PC-3 (cell line): ENCODE measurements at regions not wholly inside any gene's neighbourhood (a gene's known extent, or its start where the extent isn't known, plus 50 kb on each side); places are given as distances from the start of the nearest gene placed in this dataset.
A peak's percentile ranks its signal among the peaks of the same experiment; 100 is the strongest.

Source experiments
- ATAC-seq: fragments of 200-7000 bp; cut with Tn5 transposase; 2 replicates; pipeline ENCODE4 v1.9.1; 2020; ENCODE audit warnings: mild to moderate bottlenecking, moderate library complexity
- BruUV-seq: library from RNA; stranded (reverse); fragments of 400-500 nt; replicated peaks from 2 replicates; lab custom pipeline; 2021; lab: Mats Ljungman, UMichigan
- CTCF ChIA-PET: fragments of 300-600 bp; sonication (Branson Sonifier 250); formaldehyde crosslinking; loops from one replicate; lab custom pipeline; 2022; ENCODE audit warnings: antibody characterized with exemption; lab: Charles Lee
- POLR2A ChIA-PET: fragments of 300-600 bp; sonication (Branson Sonifier 250); formaldehyde crosslinking; loops from one replicate; lab custom pipeline; 2022; ENCODE audit warnings: antibody characterized with exemption; ENCODE audit not compliant: unreplicated experiment; lab: Charles Lee
- DNase-seq: peaks from one replicate; pipeline ENCODE4 v3.0.0-alpha.2; 2015
- H2AFZ ChIP-seq: fragments of 300-600 bp; sonication (generic); 2 replicates; pipeline ENCODE4 v1.6.0; 2016; ENCODE audit warnings: antibody characterized with exemption, low read length
- H3F3A ChIP-seq: fragments of 300-600 bp; sonication (generic); one replicate; pipeline ENCODE4 v1.6.0; 2017; ENCODE audit warnings: antibody characterized with exemption, low read length, control low read depth, mild to moderate bottlenecking; ENCODE audit not compliant: unreplicated experiment
- H3K27ac ChIP-seq: fragments of 300-600 bp; sonication (generic); 2 replicates; pipeline ENCODE4 v1.5.1; 2016; ENCODE audit warnings: mild to moderate bottlenecking, low read length
- H3K27me3 ChIP-seq: fragments of 300-600 bp; sonication (generic); 2 replicates; pipeline ENCODE4 v1.6.1; 2016; ENCODE audit warnings: low read length, mixed read lengths
- H3K36me3 ChIP-seq: fragments of 300-600 bp; sonication (generic); 2 replicates; pipeline ENCODE4 v1.6.1; 2016; ENCODE audit warnings: low read depth, mixed run types, low read length, mixed read lengths
- H3K4me1 ChIP-seq: fragments of 300-600 bp; sonication (generic); 2 replicates; pipeline ENCODE4 v1.5.1; 2016; ENCODE audit warnings: low read length; ENCODE audit not compliant: insufficient read depth
- H3K4me2 ChIP-seq: fragments of 300-600 bp; sonication (generic); 2 replicates; pipeline ENCODE4 v1.6.0; 2016; ENCODE audit warnings: low read length
- H3K4me3 ChIP-seq: fragments of 300-600 bp; sonication (generic); 2 replicates; pipeline ENCODE4 v1.5.1; 2016; ENCODE audit warnings: mild to moderate bottlenecking, low read length, mixed read lengths
- H3K79me2 ChIP-seq: fragments of 300-600 bp; sonication (generic); 2 replicates; pipeline ENCODE4 v1.6.1; 2017; ENCODE audit warnings: low read length, mixed read lengths
- H3K9ac ChIP-seq: fragments of 300-600 bp; sonication (generic); 2 replicates; pipeline ENCODE4 v1.6.0; 2016; ENCODE audit warnings: mild to moderate bottlenecking, low read length
- H3K9me2 ChIP-seq: fragments of 300-600 bp; sonication (generic); replicated peaks from 2 replicates; pipeline ENCODE4 v1.6.1; 2016; ENCODE audit warnings: mixed run types, low read length, mixed read lengths
- H3K9me3 ChIP-seq: fragments of 300-600 bp; sonication (generic); 2 replicates; pipeline ENCODE4 v1.6.1; 2016; ENCODE audit warnings: low read length, mixed read lengths
- H4K20me1 ChIP-seq: fragments of 300-600 bp; sonication (generic); 2 replicates; pipeline ENCODE4 v1.6.1; 2016; ENCODE audit warnings: low read length, mixed read lengths
- EZH2 ChIP-seq: fragments of 300-600 bp; sonication (generic); IDR thresholded peaks from one replicate; pipeline ENCODE4 v1.6.1; 2017; ENCODE audit warnings: antibody characterized with exemption, mild to moderate bottlenecking, low read length; ENCODE audit not compliant: unreplicated experiment
- EZH2phosphoT487 ChIP-seq: fragments of 300-600 bp; sonication (generic); IDR thresholded peaks from 2 replicates; pipeline ENCODE4 v1.6.1; 2018; ENCODE audit warnings: mild to moderate bottlenecking, antibody characterized with exemption, low read length, borderline replicate concordance
- intact Hi-C: fragments of 100-400 bp; cut with micrococcal nuclease; formaldehyde crosslinking; loops from 2 replicates; pipeline ENCODE4 v1.9.0; 2023
- TF ChIP-seq, protein P1 (sequence below): fragments of 300-600 bp; sonication (generic); conservative IDR thresholded peaks from 2 replicates; pipeline ENCODE4 v1.5.1; 2017; ENCODE audit warnings: antibody characterized with exemption, low read depth, mild to moderate bottlenecking, low read length

DNA sequence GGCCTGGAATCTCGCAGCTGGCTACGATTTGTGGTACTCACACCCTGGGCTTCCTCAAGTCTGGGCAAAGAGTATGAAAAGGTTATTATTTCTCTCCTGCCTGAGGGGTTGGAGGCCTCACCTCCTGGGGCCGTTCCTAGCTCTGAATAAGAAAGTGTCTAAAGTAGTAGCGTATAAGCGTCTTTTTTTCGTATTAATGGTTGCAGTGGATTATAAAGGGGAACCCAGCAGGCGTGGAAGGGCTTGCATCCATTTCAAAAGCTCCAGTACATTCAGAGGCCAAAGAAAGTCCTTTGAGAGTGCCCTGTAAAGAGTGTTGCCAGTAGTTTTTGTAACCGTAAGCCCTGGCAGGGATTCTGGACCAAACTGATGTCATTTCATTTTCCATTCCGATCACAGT lies 72.2 kb upstream of the MPHOSPH6 start:
- BruUV-seq: no TSS peak

DNA sequence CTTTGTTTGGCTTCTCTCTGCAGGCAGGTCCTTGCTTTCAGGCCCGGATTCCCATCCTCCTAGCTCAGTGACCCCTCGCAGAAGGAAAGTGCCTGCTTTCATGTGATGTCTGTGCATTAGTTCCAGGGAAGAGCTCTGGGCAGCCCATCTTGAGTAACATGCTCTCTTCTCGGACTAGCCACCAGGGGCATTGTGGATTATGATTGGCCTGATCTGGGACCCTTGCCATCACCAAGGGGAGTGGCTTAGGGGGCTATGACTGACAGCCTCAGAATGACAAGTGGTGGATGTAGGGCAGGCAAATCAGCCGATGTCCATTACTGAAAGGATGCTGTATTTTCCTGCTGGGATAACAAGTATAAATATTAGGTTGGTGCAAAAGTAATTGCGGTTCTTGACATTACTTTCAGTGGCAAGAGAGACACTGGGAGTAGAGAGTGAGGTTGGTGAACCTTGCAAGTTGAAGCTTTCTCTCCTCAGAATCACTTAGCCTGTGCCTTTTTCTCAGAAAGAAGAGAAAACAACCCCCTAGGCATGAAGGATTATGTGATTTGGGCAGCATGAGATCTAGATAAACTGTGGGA lies 71.5 kb upstream of the MPHOSPH6 start:
- Histone ChIP-seq H3K27me3 (no peaks in the 10 kb centered on the region; the same call in 1 of the 2 replicates), H3F3A (no peaks in the 10 kb centered on the region), H3K9ac (no peak overlapping the region), H3K9me3 (no peaks in the 10 kb centered on the region), H3K36me3 (no peaks in the 10 kb centered on the region), H3K27ac (no peak overlapping the region), H2AFZ (no peak overlapping the region), H3K79me2 (no peaks in the 10 kb centered on the region), H3K4me2 (no peak overlapping the region), H3K4me1 (no peaks in the 10 kb centered on the region), H4K20me1 (no peaks in the 10 kb centered on the region), H3K9me2 (no peaks in the 10 kb centered on the region), H3K4me3 (no peak overlapping the region)
- ChIA-PET POLR2A (no interaction called here), CTCF (no interaction called here)
- no peak for TF ChIP-seq EZH2phosphoT487
- TF ChIP-seq EZH2: no peak
- TF ChIP-seq, protein P1, sequence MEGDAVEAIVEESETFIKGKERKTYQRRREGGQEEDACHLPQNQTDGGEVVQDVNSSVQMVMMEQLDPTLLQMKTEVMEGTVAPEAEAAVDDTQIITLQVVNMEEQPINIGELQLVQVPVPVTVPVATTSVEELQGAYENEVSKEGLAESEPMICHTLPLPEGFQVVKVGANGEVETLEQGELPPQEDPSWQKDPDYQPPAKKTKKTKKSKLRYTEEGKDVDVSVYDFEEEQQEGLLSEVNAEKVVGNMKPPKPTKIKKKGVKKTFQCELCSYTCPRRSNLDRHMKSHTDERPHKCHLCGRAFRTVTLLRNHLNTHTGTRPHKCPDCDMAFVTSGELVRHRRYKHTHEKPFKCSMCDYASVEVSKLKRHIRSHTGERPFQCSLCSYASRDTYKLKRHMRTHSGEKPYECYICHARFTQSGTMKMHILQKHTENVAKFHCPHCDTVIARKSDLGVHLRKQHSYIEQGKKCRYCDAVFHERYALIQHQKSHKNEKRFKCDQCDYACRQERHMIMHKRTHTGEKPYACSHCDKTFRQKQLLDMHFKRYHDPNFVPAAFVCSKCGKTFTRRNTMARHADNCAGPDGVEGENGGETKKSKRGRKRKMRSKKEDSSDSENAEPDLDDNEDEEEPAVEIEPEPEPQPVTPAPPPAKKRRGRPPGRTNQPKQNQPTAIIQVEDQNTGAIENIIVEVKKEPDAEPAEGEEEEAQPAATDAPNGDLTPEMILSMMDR: no peak
- intact Hi-C loops: no loop called here
- ATAC-seq (no peak), DNase-seq (no peak)
- no TSS peak for BruUV-seq

More for the DNA sequence above, 72.2 kb upstream of the MPHOSPH6 start:
- intact Hi-C loops: no loop called here
- CTCF ChIA-PET: no interaction called here
- H4K20me1 ChIP-seq: no peaks in the 10 kb centered on the region
- no peaks in the 10 kb centered on the region for H3K79me2 ChIP-seq
- DNase-seq (no peak), ATAC-seq (no peak)
- TF ChIP-seq, protein P1: no peak
- TF ChIP-seq EZH2 (no peak), EZH2phosphoT487 (no peak)
- no peak overlapping the region for H3K4me3 ChIP-seq
- H3K9ac ChIP-seq: no peak overlapping the region
- no peaks in the 10 kb centered on the region for H3K9me3 ChIP-seq
- no peaks in the 10 kb centered on the region for H3K4me1 ChIP-seq
- no peaks in the 10 kb centered on the region; the same call in 1 of the 2 replicates for H3K27me3 ChIP-seq
- H3K27ac ChIP-seq: no peak overlapping the region
- POLR2A ChIA-PET: no interaction called here
- no peak overlapping the region for H2AFZ ChIP-seq
- no peaks in the 10 kb centered on the region for H3F3A ChIP-seq
- no peaks in the 10 kb centered on the region for H3K36me3 ChIP-seq
- H3K9me2 ChIP-seq: no peaks in the 10 kb centered on the region
- H3K4me2 ChIP-seq: no peak overlapping the region

DNA sequence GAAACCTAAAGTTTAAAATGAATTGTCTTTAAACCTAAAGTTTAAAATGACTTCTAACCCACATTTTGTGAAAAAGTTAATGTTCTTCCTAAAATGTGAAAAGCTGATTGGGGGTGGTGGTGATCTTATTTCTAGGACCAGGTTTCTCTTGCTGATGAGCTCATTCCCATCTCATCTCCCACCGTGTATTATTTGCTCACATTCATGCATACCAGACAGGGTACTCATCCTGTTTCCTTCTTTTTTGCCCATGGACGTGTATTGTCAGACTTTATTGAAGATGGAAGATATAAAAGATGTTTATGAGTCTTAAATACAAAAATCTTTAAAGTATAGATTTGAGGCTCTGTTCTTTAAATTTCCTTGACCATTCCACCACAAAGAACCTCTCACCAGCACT lies 70.1 kb upstream of the MPHOSPH6 start:
- DNase-seq: peak; percentile 3
- BruUV-seq: no TSS peak
- CTCF ChIA-PET: no interaction called here
- Histone ChIP-seq H3K79me2 (no peaks in the 10 kb centered on the region), H3K27ac (no peak overlapping the region), H3K27me3 (no peaks in the 10 kb centered on the region), H3K9me3 (no peaks in the 10 kb centered on the region), H3K4me1 (no peaks in the 10 kb centered on the region), H3K4me3 (no peak overlapping the region), H3F3A (no peaks in the 10 kb centered on the region), H2AFZ (no peak overlapping the region), H3K36me3 (no peaks in the 10 kb centered on the region), H3K4me2 (no peak overlapping the region), H3K9me2 (no peaks in the 10 kb centered on the region), H4K20me1 (no peaks in the 10 kb centered on the region), H3K9ac (no peak overlapping the region)
- TF ChIP-seq EZH2 (no peak), EZH2phosphoT487 (no peak)
- TF ChIP-seq, protein P1: no peak
- POLR2A ChIA-PET: no interaction called here
- ATAC-seq: no peak
- intact Hi-C loops: no loop called here
